T-helper 2 cell (primary cell): ENCODE measurements at regions not wholly inside any gene's neighbourhood (a gene's known extent, or its start where the extent isn't known, plus 50 kb on each side); places are given as distances from the start of the nearest gene placed in this dataset.
"Not testable (repeated sequence)": the region's sequence is repeated elsewhere in the genome, so short reads cannot be mapped to it uniquely, and the experiment has no call there.

Source experiments
- DNase-seq, 5 experiments: peaks; one replicate each; pipeline versions ENCODE4 v3.0.0 to v3.0.0-alpha.2; 2012 to 2022

- peak in 1 of 5 experiments; percentile 25 for DNase-seq
Measured at GRCh38 chr15:38128341-38128781, 124.3 kb upstream of the SPRED1 start.

- no peak for DNase-seq
Measured at GRCh38 chr15:38128921-38129320, 123.7 kb upstream of the SPRED1 start.

GRCh38 chr15:38129531-38130204, 123.0 kb upstream of the SPRED1 start:
- no peak for DNase-seq

- no peak for DNase-seq
Measured at GRCh38 chr15:38130205-38130567, 122.5 kb upstream of the SPRED1 start.

GRCh38 chr15:38130740-38131498, 121.7 kb upstream of the SPRED1 start:
- DNase-seq = peak in 1 of 5 experiments; percentile 3

- no peak for DNase-seq
Measured at GRCh38 chr15:38134252-38134651, 118.4 kb upstream of the SPRED1 start.

GRCh38 chr15:38142195-38142594, 110.4 kb upstream of the SPRED1 start:
- not testable (repeated sequence) for DNase-seq

GRCh38 chr15:38144921-38145320, 107.7 kb upstream of the SPRED1 start:
- DNase-seq = no peak

GRCh38 chr15:38145651-38146111, 107.0 kb upstream of the SPRED1 start:
- DNase-seq = no peak

- DNase-seq = no peak
Measured at GRCh38 chr15:38147246-38147645, 105.4 kb upstream of the SPRED1 start.

- no peak for DNase-seq
Measured at GRCh38 chr15:38148471-38148870, 104.2 kb upstream of the SPRED1 start.

GRCh38 chr15:38149315-38149714, 103.3 kb upstream of the SPRED1 start:
- peak in 1 of 5 experiments; percentile 24 for DNase-seq

GRCh38 chr15:38150148-38150547, 102.5 kb upstream of the SPRED1 start:
- no peak for DNase-seq

- DNase-seq = no peak
Measured at GRCh38 chr15:38150794-38151193, 101.8 kb upstream of the SPRED1 start.

GRCh38 chr15:38153781-38154180, 98.9 kb upstream of the SPRED1 start:
- DNase-seq = no peak

- DNase-seq = no peak
Measured at GRCh38 chr15:38154255-38154654, 98.4 kb upstream of the SPRED1 start.

- DNase-seq = no peak
Measured at GRCh38 chr15:38154837-38155236, 97.8 kb upstream of the SPRED1 start.

GRCh38 chr15:38163658-38164057, 89.0 kb upstream of the SPRED1 start:
- no peak for DNase-seq

GRCh38 chr15:38164061-38164460, 88.6 kb upstream of the SPRED1 start:
- DNase-seq = no peak

GRCh38 chr15:38164507-38164906, 88.1 kb upstream of the SPRED1 start:
- no peak for DNase-seq

GRCh38 chr15:38168467-38169070, 84.1 kb upstream of the SPRED1 start:
- no peak for DNase-seq

GRCh38 chr15:38171973-38172372, 80.7 kb upstream of the SPRED1 start:
- no peak for DNase-seq

GRCh38 chr15:38174691-38175090, 77.9 kb upstream of the SPRED1 start:
- no peak for DNase-seq

- DNase-seq = peak in 1 of 5 experiments; percentile 1
Measured at GRCh38 chr15:38176155-38176554, 76.5 kb upstream of the SPRED1 start.
